Aorta (tissue), 5 donors: ENCODE measurements at regions not wholly inside any gene's neighbourhood (a gene's known extent, or its start where the extent isn't known, plus 50 kb on each side); places are given as distances from the start of the nearest gene placed in this dataset.

Experiments used
- ATAC-seq: fragments of 200-7000 bp; cut with Tn5 transposase; one replicate; pipeline ENCODE4 v1.9.1; 2022; ENCODE audit warnings: moderate library complexity; ENCODE audit not compliant: low FRiP score
- DNase-seq, 2 donors: peaks; one replicate each; pipeline ENCODE4 v3.0.0-alpha.2; 2020
- H3K27ac ChIP-seq, 2 donors: one replicate each; pipeline ENCODE4 v1.5.1; 2013; ENCODE audit warnings: low read length in 2 of 2, mild to moderate bottlenecking in 2 of 2, moderate library complexity in 2 of 2, control low read depth in 1 of 2, inconsistent platforms in 1 of 2, low read depth in 1 of 2
- H3K27me3 ChIP-seq, 2 donors: one replicate each; pipeline ENCODE4 v1.6.1; 2013; ENCODE audit warnings: control low read depth in 1 of 2, low read length in 1 of 2, mild to moderate bottlenecking in 1 of 2, moderate library complexity in 1 of 2; ENCODE audit not compliant: insufficient read depth in 2 of 2, control insufficient read depth in 1 of 2
- H3K36me3 ChIP-seq, 2 donors: one replicate each; pipeline ENCODE4 v1.6.1; 2013; ENCODE audit warnings: control low read depth in 1 of 2, low read length in 1 of 2, mild to moderate bottlenecking in 1 of 2; ENCODE audit not compliant: insufficient read depth in 2 of 2, control insufficient read depth in 1 of 2
- H3K4me1 ChIP-seq, 2 donors: one replicate each; pipeline ENCODE4 v1.6.1; 2013; ENCODE audit warnings: low read length in 2 of 2, control low read depth in 1 of 2, mild to moderate bottlenecking in 1 of 2, moderate library complexity in 1 of 2; ENCODE audit not compliant: insufficient read depth in 2 of 2, control insufficient read depth in 1 of 2
- H3K4me3 ChIP-seq, 2 donors: one replicate each; pipeline ENCODE4 v1.5.1; 2013; ENCODE audit warnings: low read length in 2 of 2, control low read depth in 1 of 2, mild to moderate bottlenecking in 1 of 2
- H3K9me3 ChIP-seq: one replicate; pipeline ENCODE4 v1.6.1; 2013; ENCODE audit warnings: mild to moderate bottlenecking, low read length; ENCODE audit not compliant: control insufficient read depth
- WGBS, 2 donors: extraction: QIAGEN DNeasy Blood & Tissue Kit; methylation state at CpG; one replicate each; pipeline ENCODE4 v1.1.7; 2013; 5-methylcytosine and 5-hydroxymethylcytosine counted together
- intact Hi-C, 2 donors: fragments of 100-400 bp; cut with DNase I; formaldehyde crosslinking; loops; one replicate each; pipeline versions ENCODE4 v1.14.2 to v1.15.0; 2022
- donor health status: healthy with polysubstance abuse.
- donor health status: Bipolar disorder and iron deficiency.
- donor health status: DM: no; HTN: no; CAD: no.
- donor health status: DM: no; HTN: no; CAD: no.
- donor health status: DM: yes; HTN: yes; CAD: no.

GRCh38 chr2:220129391-220129790, 502.0 kb downstream of the SLC4A3 start:
- ATAC-seq = no peak
- Histone ChIP-seq H3K36me3 (no peaks in the 10 kb centered on the region), H3K27ac (no peak overlapping the region), H3K4me3 (no peak overlapping the region), H3K4me1 (peaks cover 2 to 3% of the 10 kb centered on the region in 2 donors), H3K27me3 (no peaks in the 10 kb centered on the region), H3K9me3 (no peaks in the 10 kb centered on the region)
- DNase-seq = no peak
- intact Hi-C loops = no loop called here
- 26 to 29% methylated on average over 7 of the region's 7 CpGs for WGBS, 2 donors

GRCh38 chr2:220134756-220135534, 507.5 kb downstream of the SLC4A3 start:
- intact Hi-C loops = no loop called here
- no peak for ATAC-seq

GRCh38 chr2:220143336-220143735, 515.9 kb downstream of the SLC4A3 start:
- Histone ChIP-seq H3K4me1 (no peaks in the 10 kb centered on the region), H3K27ac (no peak overlapping the region), H3K27me3 (no peaks in the 10 kb centered on the region), H3K9me3 (no peaks in the 10 kb centered on the region), H3K36me3 (no peaks in the 10 kb centered on the region), H3K4me3 (no peak overlapping the region)
- ATAC-seq (no peak), DNase-seq (no peak)
- 60 to 63% methylated on average over 2 of the region's 2 CpGs for WGBS, 2 donors
- intact Hi-C loops = no loop called here

More at GRCh38 chr2:220134756-220135534, 507.5 kb downstream of the SLC4A3 start:
- no peaks in the 10 kb centered on the region for H3K36me3 ChIP-seq
- 84 to 88% methylated on average over 6 of the region's 6 CpGs for WGBS, 2 donors
- no peak for DNase-seq
- no peaks in the 10 kb centered on the region for H3K9me3 ChIP-seq
- no peak overlapping the region for H3K27ac ChIP-seq
- H3K27me3 ChIP-seq = no peaks in the 10 kb centered on the region
- H3K4me1 ChIP-seq = no peaks in the 10 kb centered on the region
- H3K4me3 ChIP-seq = no peak overlapping the region

- no peak for DNase-seq
- Histone ChIP-seq H3K4me3 (no peak overlapping the region), H3K4me1 (no peaks in the 10 kb centered on the region), H3K27ac (no peak overlapping the region), H3K36me3 (no peaks in the 10 kb centered on the region), H3K27me3 (no peaks in the 10 kb centered on the region), H3K9me3 (no peaks in the 10 kb centered on the region)
- intact Hi-C loops = no loop called here
- 96 to 100% methylated on average over 2 of the region's 2 CpGs for WGBS, 2 donors
- ATAC-seq = no peak
These were observed 517.0 kb downstream of the SLC4A3 start for GRCh38 chr2:220144411-220144810.

GRCh38 chr2:220147161-220148038, 520.0 kb downstream of the SLC4A3 start:
- H3K27ac ChIP-seq = no peak overlapping the region
- WGBS, 2 donors = 42 to 45% methylated on average over 7 of the region's 7 CpGs
- intact Hi-C loops = no loop called here
- no peaks in the 10 kb centered on the region for H3K36me3 ChIP-seq
- H3K4me3 ChIP-seq = no peak overlapping the region
- no peaks in the 10 kb centered on the region for H3K27me3 ChIP-seq
- DNase-seq = no peak
- no peak for ATAC-seq
- no peaks in the 10 kb centered on the region for H3K9me3 ChIP-seq
- H3K4me1 ChIP-seq = no peaks in the 10 kb centered on the region

GRCh38 chr2:220148471-220149248, 521.2 kb downstream of the SLC4A3 start:
- no peaks in the 10 kb centered on the region for H3K27me3 ChIP-seq
- no peaks in the 10 kb centered on the region for H3K9me3 ChIP-seq
- WGBS, 2 donors = 81 to 90% methylated on average over 9 of the region's 9 CpGs
- no peaks in the 10 kb centered on the region for H3K4me1 ChIP-seq
- H3K36me3 ChIP-seq = no peaks in the 10 kb centered on the region
- intact Hi-C loops = no loop called here
- H3K4me3 ChIP-seq = no peak overlapping the region
- ATAC-seq = no peak
- no peak for DNase-seq
- H3K27ac ChIP-seq = no peak overlapping the region

GRCh38 chr2:220151341-220151740, 523.9 kb downstream of the SLC4A3 start:
- H3K27ac ChIP-seq = no peak overlapping the region
- no peak for ATAC-seq
- no peaks in the 10 kb centered on the region for H3K27me3 ChIP-seq
- no peaks in the 10 kb centered on the region for H3K9me3 ChIP-seq
- H3K4me1 ChIP-seq = no peaks in the 10 kb centered on the region
- DNase-seq = no peak
- 75 to 82% methylated on average over 2 of the region's 2 CpGs for whole genome bisulfite sequencing, 2 donors
- intact Hi-C loops = no loop called here
- no peak overlapping the region for H3K4me3 ChIP-seq
- H3K36me3 ChIP-seq = no peaks in the 10 kb centered on the region

GRCh38 chr2:220152281-220152935, 525.0 kb downstream of the SLC4A3 start:
- ATAC-seq = no peak
- 91 to 95% methylated on average over 4 of the region's 4 CpGs for WGBS, 2 donors
- H3K36me3 ChIP-seq = no peaks in the 10 kb centered on the region
- H3K27me3 ChIP-seq = no peaks in the 10 kb centered on the region
- H3K27ac ChIP-seq = no peak overlapping the region
- no peak overlapping the region for H3K4me3 ChIP-seq
- no peaks in the 10 kb centered on the region for H3K4me1 ChIP-seq
- intact Hi-C loops = no loop called here
- H3K9me3 ChIP-seq = no peaks in the 10 kb centered on the region
- DNase-seq = no peak
